Keratinocyte (primary cell): ENCODE measurements at regions not wholly inside any gene's neighbourhood (a gene's known extent, or its start where the extent isn't known, plus 50 kb on each side); places are given as distances from the start of the nearest gene placed in this dataset.

ENCODE experiments used
- CTCF ChIP-seq, 3 experiments: IDR thresholded peaks in 1 of 3; conservative IDR thresholded peaks in 1 of 3; optimal IDR thresholded peaks in 1 of 3; 2 replicates in 2 of 3; 3 replicates in 1 of 3; pipeline versions ENCODE3 to v1.5.1; 2011; ENCODE audit warnings: low read length in 3 of 3, mild to moderate bottlenecking in 3 of 3, moderate library complexity in 2 of 3, control low read depth in 1 of 3, inconsistent platforms in 1 of 3; ENCODE audit not compliant: insufficient read depth in 2 of 3; ENCODE audit errors: extremely low read depth in 1 of 3
- EZH2 ChIP-seq: IDR thresholded peaks from one replicate; pipeline ENCODE4 v1.6.1; 2012; ENCODE audit warnings: inconsistent platforms, mild to moderate bottlenecking, low read length, moderate library complexity

- TF ChIP-seq EZH2, result no peak
- no peak for TF ChIP-seq CTCF (optimal IDR thresholded peaks at IDR 0.05 in 1 of 3, IDR thresholded peaks at IDR 0.05 in 1 of 3, conservative IDR thresholded peaks at IDR 0.05 in 1 of 3; ENCODE audit: extremely low read depth in 1 of 3, insufficient read depth in 2 of 3, low read length in 3 of 3)
Measured at GRCh38 chr6:15121443-15121842, 124.4 kb upstream of the JARID2 start.
